Mononuclear cell (primary cell): ENCODE measurements at regions not wholly inside any gene's neighbourhood (a gene's known extent, or its start where the extent isn't known, plus 50 kb on each side); places are given as distances from the start of the nearest gene placed in this dataset.
"Not testable (repeated sequence)": the region's sequence is repeated elsewhere in the genome, so short reads cannot be mapped to it uniquely, and the experiment has no call there.

Experiments used
- H3K27me3 ChIP-seq: 2 replicates; pipeline ENCODE4 v1.6.0; 2011; ENCODE audit warnings: low read length, control low read depth; ENCODE audit not compliant: insufficient read depth
- H3K4me1 ChIP-seq: 2 replicates; pipeline ENCODE4 v1.5.1; 2011; ENCODE audit warnings: mild to moderate bottlenecking, low read length, control low read depth; ENCODE audit not compliant: insufficient read depth
- H3K4me3 ChIP-seq: 2 replicates; pipeline ENCODE4 v1.5.1; 2011; ENCODE audit warnings: mild to moderate bottlenecking, low read length, moderate library complexity
- H3K9me3 ChIP-seq: 2 replicates; pipeline ENCODE4 v1.5.1; 2011; ENCODE audit warnings: low read depth, mild to moderate bottlenecking, control low read depth, low read length

GRCh38 chr16:86261379-86261778 lies 248.9 kb upstream of the FOXF1 start:
- no peak overlapping the region for H3K4me3 ChIP-seq
- H3K27me3 ChIP-seq = no peaks in the 10 kb centered on the region
- H3K9me3 ChIP-seq = no peaks in the 10 kb centered on the region
- H3K4me1 ChIP-seq = no peaks in the 10 kb centered on the region

- not testable (repeated sequence) for H3K27me3 ChIP-seq, H3K9me3 ChIP-seq, H3K4me1 ChIP-seq, H3K4me3 ChIP-seq
Observed at GRCh38 chr16:86267657-86268056, 242.7 kb upstream of the FOXF1 start.

- no peaks in the 10 kb centered on the region for H3K9me3 ChIP-seq
- no peaks in the 10 kb centered on the region for H3K27me3 ChIP-seq
- H3K4me3 ChIP-seq = no peak overlapping the region
- no peaks in the 10 kb centered on the region for H3K4me1 ChIP-seq
Observed at GRCh38 chr16:86270696-86271095, 239.6 kb upstream of the FOXF1 start.

- H3K4me3 ChIP-seq = no peak overlapping the region
Observed at GRCh38 chr16:86272744-86273143, 237.6 kb upstream of the FOXF1 start.

GRCh38 chr16:86277221-86277620 lies 233.1 kb upstream of the FOXF1 start:
- no peaks in the 10 kb centered on the region for H3K4me1 ChIP-seq
- H3K4me3 ChIP-seq = no peak overlapping the region
- H3K9me3 ChIP-seq = no peaks in the 10 kb centered on the region
- H3K27me3 ChIP-seq = peaks cover 10% of the 10 kb centered on the region

More at GRCh38 chr16:86272744-86273143, 237.6 kb upstream of the FOXF1 start:
- no peaks in the 10 kb centered on the region for H3K4me1 ChIP-seq
- no peaks in the 10 kb centered on the region for H3K27me3 ChIP-seq
- no peaks in the 10 kb centered on the region for H3K9me3 ChIP-seq

GRCh38 chr16:86277859-86278258 lies 232.5 kb upstream of the FOXF1 start:
- not testable (repeated sequence) for H3K4me3 ChIP-seq, H3K4me1 ChIP-seq, H3K27me3 ChIP-seq, H3K9me3 ChIP-seq

GRCh38 chr16:86281421-86281820 lies 228.9 kb upstream of the FOXF1 start:
- H3K4me1 ChIP-seq = no peaks in the 10 kb centered on the region
- peaks cover 27% of the 10 kb centered on the region for H3K27me3 ChIP-seq
- no peaks in the 10 kb centered on the region for H3K9me3 ChIP-seq
- H3K4me3 ChIP-seq = no peak overlapping the region

- no peaks in the 10 kb centered on the region for H3K9me3 ChIP-seq
Observed at GRCh38 chr16:86283944-86284343, 226.4 kb upstream of the FOXF1 start.

GRCh38 chr16:86285421-86285820 lies 224.9 kb upstream of the FOXF1 start:
- Histone ChIP-seq H3K9me3 (no peaks in the 10 kb centered on the region), H3K4me3 (no peak overlapping the region), H3K27me3 (peaks cover 61% of the 10 kb centered on the region), H3K4me1 (no peaks in the 10 kb centered on the region)

More at GRCh38 chr16:86283944-86284343, 226.4 kb upstream of the FOXF1 start:
- Histone ChIP-seq H3K4me3 (no peak overlapping the region), H3K4me1 (no peaks in the 10 kb centered on the region), H3K27me3 (peaks cover 47% of the 10 kb centered on the region)

- Histone ChIP-seq H3K9me3 (no peaks in the 10 kb centered on the region), H3K4me1 (no peaks in the 10 kb centered on the region), H3K27me3 (peaks cover 66% of the 10 kb centered on the region), H3K4me3 (no peak overlapping the region)
Observed at GRCh38 chr16:86285938-86286921, 224.1 kb upstream of the FOXF1 start.

GRCh38 chr16:86286991-86287663 lies 223.2 kb upstream of the FOXF1 start:
- Histone ChIP-seq H3K4me3 (no peak overlapping the region), H3K4me1 (no peaks in the 10 kb centered on the region), H3K27me3 (peaks cover 58% of the 10 kb centered on the region), H3K9me3 (no peaks in the 10 kb centered on the region)

- Histone ChIP-seq H3K4me3 (no peak overlapping the region), H3K27me3 (peaks cover 58% of the 10 kb centered on the region), H3K9me3 (no peaks in the 10 kb centered on the region), H3K4me1 (no peaks in the 10 kb centered on the region)
Observed at GRCh38 chr16:86287664-86288201, 222.6 kb upstream of the FOXF1 start.

- Histone ChIP-seq H3K4me3 (no peak overlapping the region), H3K4me1 (no peaks in the 10 kb centered on the region), H3K9me3 (no peaks in the 10 kb centered on the region), H3K27me3 (peaks cover 60% of the 10 kb centered on the region)
Observed at GRCh38 chr16:86288716-86289294, 221.5 kb upstream of the FOXF1 start.

- H3K4me3 ChIP-seq = no peak overlapping the region
- no peaks in the 10 kb centered on the region for H3K9me3 ChIP-seq
- peaks cover 60% of the 10 kb centered on the region for H3K27me3 ChIP-seq
- H3K4me1 ChIP-seq = no peaks in the 10 kb centered on the region
Observed at GRCh38 chr16:86289304-86289703, 221.0 kb upstream of the FOXF1 start.

- no peaks in the 10 kb centered on the region for H3K4me1 ChIP-seq
- peaks cover 55% of the 10 kb centered on the region for H3K27me3 ChIP-seq
- H3K9me3 ChIP-seq = no peaks in the 10 kb centered on the region
- H3K4me3 ChIP-seq = no peak overlapping the region
Observed at GRCh38 chr16:86289907-86290306, 220.4 kb upstream of the FOXF1 start.
